ENCODE measurements at regions not wholly inside any gene's neighbourhood (a gene's known extent, or its start where the extent isn't known, plus 50 kb on each side); places are given as distances from the start of the nearest gene placed in this dataset.

DNA sequence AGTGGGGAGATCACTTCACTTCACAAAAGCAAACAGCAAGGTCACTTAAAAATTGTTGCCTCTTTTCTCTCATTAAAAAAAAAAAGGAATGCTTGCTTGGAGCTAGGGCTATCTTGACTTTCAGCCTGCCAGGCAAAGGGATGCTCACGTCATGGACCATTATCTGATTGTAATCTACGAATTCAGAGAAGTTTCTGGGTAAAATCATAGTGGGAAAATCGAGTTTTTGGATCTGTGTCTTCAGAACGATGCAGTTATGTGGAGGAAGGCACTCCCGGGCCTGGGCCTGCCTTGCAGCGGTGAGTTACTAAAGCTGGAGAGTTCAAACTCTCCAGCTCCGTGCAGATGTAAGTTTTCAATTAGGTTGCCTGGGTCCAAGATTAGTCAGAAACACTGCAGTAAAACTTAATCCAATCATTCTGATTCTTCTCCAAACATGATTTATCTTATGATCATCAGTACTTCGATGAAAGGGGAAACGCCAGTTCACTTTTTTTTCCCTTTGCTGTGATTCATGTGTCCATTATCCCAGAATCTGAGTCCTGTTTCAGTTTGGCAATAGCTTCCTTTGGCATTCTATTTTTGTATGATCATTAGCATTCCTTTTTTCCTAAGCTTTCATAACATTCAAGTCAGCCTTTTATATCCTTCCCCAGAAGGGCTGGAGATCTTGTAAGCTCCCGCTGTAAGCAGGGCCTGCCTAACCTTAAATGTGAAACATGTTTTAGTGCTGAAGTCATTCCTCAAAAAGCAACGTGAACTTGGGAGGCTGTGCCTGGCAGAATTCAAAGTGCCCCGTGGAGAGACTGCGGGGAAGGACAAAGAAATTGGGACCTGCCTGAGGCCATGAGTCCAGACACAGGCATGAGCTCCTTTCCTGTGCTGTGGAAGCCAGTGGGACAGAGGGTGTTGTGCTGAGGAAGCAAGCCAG lies 119.3 kb upstream of the TWIST2 start:
- ChIA-PET POLR2A (interaction anchor here (0.5 to 2.1 kb wide), 3 partner anchors 19 to 120 kb away, joined by 4 to 6 read pairs (median 4); partner anchors contain the start of gene TWIST2), CTCF (interaction anchor here (0.6 to 2.9 kb wide), 8 partner anchors 18 to 1498 kb away, joined by 3 to 24 read pairs (median 3); no protein-coding TSS in a partner anchor)
- TF ChIP-seq, protein P1, sequence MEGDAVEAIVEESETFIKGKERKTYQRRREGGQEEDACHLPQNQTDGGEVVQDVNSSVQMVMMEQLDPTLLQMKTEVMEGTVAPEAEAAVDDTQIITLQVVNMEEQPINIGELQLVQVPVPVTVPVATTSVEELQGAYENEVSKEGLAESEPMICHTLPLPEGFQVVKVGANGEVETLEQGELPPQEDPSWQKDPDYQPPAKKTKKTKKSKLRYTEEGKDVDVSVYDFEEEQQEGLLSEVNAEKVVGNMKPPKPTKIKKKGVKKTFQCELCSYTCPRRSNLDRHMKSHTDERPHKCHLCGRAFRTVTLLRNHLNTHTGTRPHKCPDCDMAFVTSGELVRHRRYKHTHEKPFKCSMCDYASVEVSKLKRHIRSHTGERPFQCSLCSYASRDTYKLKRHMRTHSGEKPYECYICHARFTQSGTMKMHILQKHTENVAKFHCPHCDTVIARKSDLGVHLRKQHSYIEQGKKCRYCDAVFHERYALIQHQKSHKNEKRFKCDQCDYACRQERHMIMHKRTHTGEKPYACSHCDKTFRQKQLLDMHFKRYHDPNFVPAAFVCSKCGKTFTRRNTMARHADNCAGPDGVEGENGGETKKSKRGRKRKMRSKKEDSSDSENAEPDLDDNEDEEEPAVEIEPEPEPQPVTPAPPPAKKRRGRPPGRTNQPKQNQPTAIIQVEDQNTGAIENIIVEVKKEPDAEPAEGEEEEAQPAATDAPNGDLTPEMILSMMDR (IDR thresholded peaks at IDR 0.05; ENCODE audit: insufficient read depth, low read depth, low read length) = no peak
- H3K36me3 ChIP-seq (ENCODE audit: control insufficient read depth, insufficient read depth, low read length) = no peaks in the 10 kb centered on the region
- no peaks in the 10 kb centered on the region for H3K27me3 ChIP-seq (ENCODE audit: control insufficient read depth, insufficient read depth, low read length)
- DNase-seq (ENCODE audit: low read depth) = peak; percentile 100
- H3K4me3 ChIP-seq (ENCODE audit: low read depth, low read length) = no peak overlapping the region

DNA sequence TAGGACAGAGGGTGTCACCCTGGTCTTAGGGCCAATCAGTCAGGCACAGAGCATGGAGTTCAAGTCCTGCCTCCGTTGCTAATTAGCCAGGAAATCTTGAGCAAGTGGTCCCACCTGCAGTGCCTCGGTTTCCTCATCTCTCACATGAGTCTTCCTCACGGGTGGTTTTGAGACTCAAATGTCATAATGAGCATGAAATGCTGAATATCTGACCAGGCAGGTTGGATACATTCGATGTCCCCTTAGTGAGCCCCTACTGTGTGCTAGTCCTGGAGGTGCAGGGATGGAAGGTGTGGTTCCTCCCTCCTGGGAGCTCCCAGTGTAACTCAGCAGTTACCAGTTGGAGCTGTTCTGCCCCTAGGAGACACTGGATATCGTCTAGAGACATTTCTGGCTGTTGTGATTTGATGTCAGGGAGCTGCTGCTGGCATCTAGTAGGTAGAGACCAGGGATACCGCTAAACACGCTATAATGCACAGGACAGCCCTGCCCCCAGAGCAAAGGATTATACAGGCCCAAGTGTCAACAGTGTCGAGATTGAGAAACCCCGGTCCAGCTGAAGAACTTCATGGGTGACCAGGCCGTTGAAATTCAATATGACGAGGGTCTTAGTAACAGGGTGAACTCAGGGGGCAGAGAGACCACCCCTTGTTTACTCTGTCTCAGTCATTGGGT lies 118.5 kb upstream of the TWIST2 start:
- H3K27me3 ChIP-seq (ENCODE audit: control insufficient read depth, insufficient read depth, low read length) = no peaks in the 10 kb centered on the region
- no peaks in the 10 kb centered on the region for H3K36me3 ChIP-seq (ENCODE audit: control insufficient read depth, insufficient read depth, low read length)
- H3K4me3 ChIP-seq (ENCODE audit: low read depth, low read length) = no peak overlapping the region
- POLR2A ChIA-PET = interaction anchor here (1.1 to 2.1 kb wide), 2 partner anchors 20 to 119 kb away, joined by 4 to 6 read pairs; partner anchors contain the start of gene TWIST2
- no peak for DNase-seq (ENCODE audit: low read depth)
- CTCF ChIA-PET = interaction anchor here (0.6 to 2.9 kb wide), 6 partner anchors 13 to 1499 kb away, joined by 3 to 24 read pairs (median 4); no protein-coding TSS in a partner anchor
- TF ChIP-seq, protein P1 (IDR thresholded peaks at IDR 0.05; ENCODE audit: insufficient read depth, low read depth, low read length) = no peak

DNA sequence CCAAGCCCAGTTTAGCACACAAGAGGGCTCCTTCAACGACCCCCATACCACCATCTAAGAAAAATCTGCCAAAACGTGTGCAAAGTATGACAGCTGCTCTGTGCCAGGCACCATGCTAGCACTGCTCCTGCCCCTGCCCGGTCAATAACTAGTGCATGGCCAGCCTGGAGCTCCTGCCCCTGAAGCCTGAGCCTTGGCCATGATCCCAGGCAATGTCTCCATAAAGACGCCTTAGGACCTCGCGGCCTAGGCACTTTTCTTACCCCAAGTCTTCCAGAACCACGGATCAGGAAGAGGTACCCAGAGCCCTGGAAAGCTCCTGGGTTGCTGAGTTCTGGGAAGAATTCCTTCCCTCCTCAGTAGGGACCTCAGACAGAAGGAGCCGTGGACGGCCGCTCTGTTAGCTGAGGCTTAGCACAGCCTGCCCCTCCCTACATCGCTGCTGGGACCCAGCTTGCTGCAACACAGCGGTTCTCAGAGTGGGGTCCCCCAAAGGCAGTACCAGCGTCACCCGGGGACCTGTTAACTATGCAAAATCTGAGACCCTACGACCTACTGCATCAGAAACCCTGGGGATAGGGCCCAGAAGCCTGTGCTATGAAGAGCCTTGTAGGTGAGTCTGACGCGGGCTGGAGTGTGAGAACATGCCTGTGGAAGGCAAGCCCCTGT lies 117.8 kb upstream of the TWIST2 start:
- DNase-seq (ENCODE audit: low read depth) = no peak
- no peaks in the 10 kb centered on the region for H3K36me3 ChIP-seq (ENCODE audit: control insufficient read depth, insufficient read depth, low read length)
- TF ChIP-seq, protein P1 (IDR thresholded peaks at IDR 0.05; ENCODE audit: insufficient read depth, low read depth, low read length) = no peak
- no peaks in the 10 kb centered on the region for H3K27me3 ChIP-seq (ENCODE audit: control insufficient read depth, insufficient read depth, low read length)
- ChIA-PET CTCF (interaction anchor here (1.2 kb wide), 2 partner anchors 12 to 207 kb away, joined by 3 to 4 read pairs; no protein-coding TSS in a partner anchor), POLR2A (no interaction called here)
- no peak overlapping the region for H3K4me3 ChIP-seq (ENCODE audit: low read depth, low read length)

DNA sequence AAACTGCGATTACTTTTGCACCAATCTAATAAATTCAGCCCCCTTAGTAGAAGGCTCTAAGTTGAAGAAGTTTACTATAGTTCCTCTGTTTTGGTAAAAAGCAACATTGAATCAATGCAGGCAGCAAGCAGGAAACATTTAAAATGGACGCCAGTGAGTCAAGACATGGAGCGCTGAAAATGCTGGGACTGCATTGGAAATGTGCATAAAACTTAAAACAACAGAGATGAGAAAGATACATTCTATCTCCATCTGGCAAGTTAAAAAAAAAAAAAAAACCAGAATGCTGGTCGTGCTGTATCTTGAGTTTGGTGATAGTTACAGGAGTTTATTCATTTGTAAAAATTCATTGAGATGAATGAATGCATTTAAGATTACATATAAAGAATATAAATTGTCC lies 117.0 kb upstream of the TWIST2 start:
- H3K36me3 ChIP-seq (ENCODE audit: control insufficient read depth, insufficient read depth, low read length) = no peaks in the 10 kb centered on the region
- DNase-seq (ENCODE audit: low read depth) = no peak
- no peaks in the 10 kb centered on the region for H3K27me3 ChIP-seq (ENCODE audit: control insufficient read depth, insufficient read depth, low read length)
- TF ChIP-seq, protein P1 (IDR thresholded peaks at IDR 0.05; ENCODE audit: insufficient read depth, low read depth, low read length) = no peak
- POLR2A ChIA-PET = no interaction called here
- CTCF ChIA-PET = interaction anchor here (1.2 kb wide), 2 partner anchors 11 to 208 kb away, joined by 3 to 4 read pairs; no protein-coding TSS in a partner anchor
- H3K4me3 ChIP-seq (ENCODE audit: low read depth, low read length) = no peak overlapping the region

Data from BJ (cell line).